Endothelial cell of umbilical vein (primary cell): ENCODE measurements at regions not wholly inside any gene's neighbourhood (a gene's known extent, or its start where the extent isn't known, plus 50 kb on each side); places are given as distances from the start of the nearest gene placed in this dataset.

ENCODE experiments used
- BruUV-seq: library from RNA; stranded (reverse); fragments of 400-500 nt; replicated peaks from 2 replicates; lab custom pipeline; 2021; lab: Mats Ljungman, UMichigan
- CTCF ChIA-PET: fragments of 300-600, 350-600 bp; sonication (Branson Sonifier 250); formaldehyde crosslinking; loops from one replicate; lab custom pipeline; 2021; ENCODE audit warnings: antibody characterized with exemption, inconsistent platforms; lab: Charles Lee
- POLR2A ChIA-PET: fragments of 300-600, 350-600 bp; sonication (Branson Sonifier 250); formaldehyde crosslinking; loops from one replicate; lab custom pipeline; 2021; ENCODE audit warnings: antibody characterized with exemption, inconsistent platforms; lab: Charles Lee
- DNase-seq: peaks from one replicate; pipeline ENCODE4 v3.0.0-alpha.2; 2011; ENCODE audit warnings: low read depth, low spot score
- FAIRE-seq: peaks from 2 replicates; lab custom pipeline; 2011; peaks lifted over from hg19 to GRCh38; lab: Jason Lieb, UNC
- H2AFZ ChIP-seq: 2 replicates; pipeline ENCODE4 v1.6.0; 2012; ENCODE audit warnings: low read depth, low read length, control low read depth, inconsistent platforms
- H3K27ac ChIP-seq: 2 replicates; pipeline ENCODE4 v1.5.1; 2011; ENCODE audit warnings: low read depth, mild to moderate bottlenecking, control low read depth, low read length, moderate library complexity; ENCODE audit not compliant: insufficient read depth
- H3K27me3 ChIP-seq, 2 experiments: 2 replicates each; pipeline versions ENCODE4 v1.6.0 to v1.6.1; 2011; ENCODE audit warnings: low read length in 2 of 2, mixed read lengths in 1 of 2; ENCODE audit not compliant: control insufficient read depth in 2 of 2, insufficient read depth in 2 of 2
- H3K36me3 ChIP-seq, 2 experiments: 2 replicates in 1 of 2; 3 replicates in 1 of 2; pipeline ENCODE4 v1.5.1; 2011; ENCODE audit warnings: low read length in 2 of 2, mild to moderate bottlenecking in 1 of 2, moderate library complexity in 1 of 2; ENCODE audit not compliant: control insufficient read depth in 2 of 2, insufficient read depth in 2 of 2; ENCODE audit errors: extremely low read depth in 1 of 2
- H3K4me1 ChIP-seq: 3 replicates; pipeline ENCODE4 v1.5.1; 2011; ENCODE audit warnings: mild to moderate bottlenecking, low read length; ENCODE audit not compliant: control insufficient read depth, insufficient read depth; ENCODE audit errors: extremely low read depth
- H3K4me2 ChIP-seq: 2 replicates; pipeline ENCODE4 v1.6.1; 2011; ENCODE audit warnings: low read length, control low read depth, mixed read lengths; ENCODE audit not compliant: insufficient read depth
- H3K4me3 ChIP-seq, 3 experiments: fragments of 200-600 bp in 1 of 3; sonication (generic), shearing (Covaris generic) in 1 of 3; replicated peaks in 1 of 3; 2 replicates each; pipeline ENCODE4 v1.5.1; 2011 to 2016; ENCODE audit warnings: control low read depth in 3 of 3, low read length in 3 of 3, mild to moderate bottlenecking in 2 of 3, inconsistent platforms in 1 of 3, low read depth in 1 of 3, moderate library complexity in 1 of 3; ENCODE audit not compliant: insufficient read depth in 1 of 3
- H3K79me2 ChIP-seq: 2 replicates; pipeline ENCODE4 v1.6.0; 2012; ENCODE audit warnings: low read length, inconsistent platforms; ENCODE audit not compliant: control insufficient read depth, insufficient read depth
- H3K9ac ChIP-seq: replicated peaks from 2 replicates; pipeline ENCODE3; 2011; ENCODE audit warnings: low read length, control low read depth; ENCODE audit not compliant: insufficient read depth; ENCODE audit errors: extremely low read depth
- H3K9me1 ChIP-seq: replicated peaks from 3 replicates; pipeline ENCODE4 v1.6.0; 2011; ENCODE audit warnings: mild to moderate bottlenecking, low read length; ENCODE audit not compliant: control insufficient read depth, insufficient read depth; ENCODE audit errors: extremely low read depth
- H3K9me3 ChIP-seq: replicated peaks from 2 replicates; pipeline ENCODE4 v1.5.1; 2012; ENCODE audit warnings: low read length, inconsistent platforms; ENCODE audit not compliant: control insufficient read depth, insufficient read depth
- H4K20me1 ChIP-seq: replicated peaks from 2 replicates; pipeline ENCODE3; 2011; ENCODE audit warnings: mild to moderate bottlenecking, low read length; ENCODE audit not compliant: control insufficient read depth, insufficient read depth; ENCODE audit errors: extremely low read depth
- CTCF ChIP-seq, 2 donors: IDR thresholded peaks; 1 replicate in 1 of 2; 2 replicates in 1 of 2; pipeline ENCODE4 v1.5.1; 2011; ENCODE audit warnings: low read length in 2 of 2, mild to moderate bottlenecking in 2 of 2, moderate library complexity in 2 of 2, control low read depth in 1 of 2, inconsistent platforms in 1 of 2, low read depth in 1 of 2; ENCODE audit not compliant: insufficient read depth in 1 of 2; ENCODE audit errors: extremely low read depth in 1 of 2
- FOS ChIP-seq: IDR thresholded peaks from 2 replicates; pipeline ENCODE4 v1.6.1; 2011; ENCODE audit warnings: mild to moderate bottlenecking, low read length, moderate library complexity, borderline replicate concordance; ENCODE audit not compliant: insufficient read depth
- GATA2 ChIP-seq: IDR thresholded peaks from 2 replicates; pipeline ENCODE4 v1.7.0; 2011; ENCODE audit warnings: low read depth, mild to moderate bottlenecking, moderate library complexity, mixed read lengths, low read length; ENCODE audit not compliant: insufficient read length, insufficient read depth
- JUN ChIP-seq: IDR thresholded peaks from 2 replicates; pipeline ENCODE4 v1.6.1; 2011; ENCODE audit warnings: borderline replicate concordance, low read depth; ENCODE audit not compliant: insufficient read length, insufficient read depth
- MAX ChIP-seq: IDR thresholded peaks from 2 replicates; pipeline ENCODE4 v1.6.1; 2011; ENCODE audit not compliant: insufficient read depth, insufficient read length
- MYC ChIP-seq: IDR thresholded peaks from one replicate; pipeline ENCODE4 v1.6.1; 2011; ENCODE audit warnings: mild to moderate bottlenecking, low read depth, low read length
- POLR2A ChIP-seq: IDR thresholded peaks from 2 replicates; pipeline ENCODE4 v1.6.1; 2012; ENCODE audit warnings: low read depth, mild to moderate bottlenecking, control low read depth, low read length
- POLR2AphosphoS5 ChIP-seq: IDR thresholded peaks from 2 replicates; pipeline ENCODE4 v1.6.1; 2012; ENCODE audit warnings: low read depth, mild to moderate bottlenecking, control low read depth, low read length, moderate library complexity; ENCODE audit not compliant: insufficient read depth
- dilution Hi-C: fragments of 300-500 bp; cut with MboI; formaldehyde crosslinking; loops from one replicate; pipeline ENCODE4 v1.15.0; 2019; ENCODE audit warnings: low sequenced_read_pairs; ENCODE audit not compliant: extremely low pct_ligation_motif_present
- intact Hi-C: fragments of 100-400 bp; cut with micrococcal nuclease; formaldehyde crosslinking; loops from one replicate; pipeline ENCODE4 v1.10.0; 2022

GRCh38 chr6:56759521-56759920 lies 116.8 kb upstream of the DST start:
- no peak for TF ChIP-seq GATA2
- TF ChIP-seq JUN: no peak
- no peak for TF ChIP-seq MAX
- no peak for TF ChIP-seq FOS
- TF ChIP-seq POLR2A: no peak
- no peak for TF ChIP-seq MYC
- no peak for TF ChIP-seq CTCF (IDR thresholded peaks at IDR 0.05; ENCODE audit: extremely low read depth in 1 of 2, insufficient read depth in 1 of 2, low read depth in 1 of 2, low read length in 2 of 2)
- no peak for TF ChIP-seq POLR2AphosphoS5
- Histone ChIP-seq H4K20me1 (peaks cover 2% of the 10 kb centered on the region), H3K9me3 (no peaks in the 10 kb centered on the region), H3K36me3 (no peaks in the 10 kb centered on the region), H3K4me2 (no peak overlapping the region), H3K27ac (no peak overlapping the region), H3K4me1 (no peaks in the 10 kb centered on the region), H3K9ac (no peak overlapping the region), H3K79me2 (peaks cover 54% of the 10 kb centered on the region), H3K27me3 (no peaks in the 10 kb centered on the region), H3K9me1 (no peaks in the 10 kb centered on the region), H2AFZ (no peak overlapping the region), H3K4me3 (no peak overlapping the region)
- dilution Hi-C loops (no loop called here), intact Hi-C loops (no loop called here)
- FAIRE-seq: peak; percentile 59
- no peak for DNase-seq
- BruUV-seq: no TSS peak
- POLR2A ChIA-PET: no interaction called here
- CTCF ChIA-PET: interaction anchor here (0.6 to 10.8 kb wide), 13 partner anchors 8 to 565 kb away, joined by 3 to 174 read pairs (median 6); no protein-coding TSS in a partner anchor
